CD4-positive, alpha-beta T cell treated with Interleukin-6 for 4 hours (primary cell): ENCODE measurements at regions not wholly inside any gene's neighbourhood (a gene's known extent, or its start where the extent isn't known, plus 50 kb on each side); places are given as distances from the start of the nearest gene placed in this dataset.

ENCODE experiments used
- DNase-seq: peaks from one replicate; pipeline ENCODE4 v3.0.0-alpha.2; 2020; ENCODE audit warnings: mixed read lengths

GRCh38 chr4:36494016-36494415 is 212.6 kb downstream of the DTHD1 start:
- no peak for DNase-seq

GRCh38 chr4:36494747-36495146 is 213.3 kb downstream of the DTHD1 start:
- no peak for DNase-seq

GRCh38 chr4:36502350-36502749 is 220.9 kb downstream of the DTHD1 start:
- DNase-seq = no peak

GRCh38 chr4:36508394-36508793 is 227.0 kb downstream of the DTHD1 start:
- DNase-seq = no peak

- DNase-seq = no peak
Measured at GRCh38 chr4:36509845-36510244, 228.4 kb downstream of the DTHD1 start.

- no peak for DNase-seq
Measured at GRCh38 chr4:36511785-36512184, 230.4 kb downstream of the DTHD1 start.

GRCh38 chr4:36516522-36517095 is 235.2 kb downstream of the DTHD1 start:
- no peak for DNase-seq

GRCh38 chr4:36523182-36523581 is 241.8 kb downstream of the DTHD1 start:
- DNase-seq = no peak

GRCh38 chr4:36532670-36533379 is 251.4 kb downstream of the DTHD1 start:
- DNase-seq = no peak

- DNase-seq = no peak
Measured at GRCh38 chr4:36533944-36534343, 252.5 kb downstream of the DTHD1 start.

GRCh38 chr4:36547383-36547782 is 266.0 kb downstream of the DTHD1 start:
- no peak for DNase-seq

- no peak for DNase-seq
Measured at GRCh38 chr4:36549252-36549651, 267.8 kb downstream of the DTHD1 start.

- DNase-seq = no peak
Measured at GRCh38 chr4:36549992-36550391, 268.6 kb downstream of the DTHD1 start.

GRCh38 chr4:36551697-36552214 is 270.3 kb downstream of the DTHD1 start:
- DNase-seq = no peak

GRCh38 chr4:36553029-36553428 is 271.6 kb downstream of the DTHD1 start:
- no peak for DNase-seq

GRCh38 chr4:36553453-36553852 is 272.0 kb downstream of the DTHD1 start:
- no peak for DNase-seq

- no peak for DNase-seq
Measured at GRCh38 chr4:36556984-36557383, 275.6 kb downstream of the DTHD1 start.

GRCh38 chr4:36568575-36568974 is 287.2 kb downstream of the DTHD1 start:
- no peak for DNase-seq

- DNase-seq = no peak
Measured at GRCh38 chr4:36573441-36573840, 292.0 kb downstream of the DTHD1 start.

GRCh38 chr4:36574816-36575215 is 293.4 kb downstream of the DTHD1 start:
- no peak for DNase-seq

GRCh38 chr4:36582198-36582597 is 300.8 kb downstream of the DTHD1 start:
- no peak for DNase-seq

- no peak for DNase-seq
Measured at GRCh38 chr4:36587909-36588472, 306.6 kb downstream of the DTHD1 start.

GRCh38 chr4:36590343-36590742 is 308.9 kb downstream of the DTHD1 start:
- DNase-seq = no peak

- DNase-seq = no peak
Measured at GRCh38 chr4:36601864-36602495, 320.6 kb downstream of the DTHD1 start.
